K562 (cell line): ENCODE measurements at regions not wholly inside any gene's neighbourhood (a gene's known extent, or its start where the extent isn't known, plus 50 kb on each side); places are given as distances from the start of the nearest gene placed in this dataset.

Experiments
- ATAC-seq: fragments of 200-7000 bp; cut with Tn5 transposase; 3 replicates; pipeline ENCODE4 v1.9.1; 2020; ENCODE audit warnings: moderate library complexity
- BruUV-seq: library from RNA; stranded (reverse); fragments of 400-500 nt; replicated peaks from 2 replicates; lab custom pipeline; 2021; lab: Mats Ljungman, UMichigan
- CTCF ChIA-PET: fragments of 300-600 bp; formaldehyde crosslinking; extraction: SDS; loops from one replicate; lab custom pipeline; 2021; ENCODE audit warnings: low intra/inter-chr PET ratio; lab: Yijun Ruan, JAX
- POLR2A ChIA-PET: fragments of 300-600, 350-650 bp; sonication (Branson Sonifier 250); formaldehyde crosslinking; extraction: SDS; loops from one replicate; lab custom pipeline; 2021; ENCODE audit warnings: antibody characterized with exemption, inconsistent platforms; lab: Yijun Ruan, JAX
- DNase-seq, 4 experiments: peaks; one replicate each; pipeline versions ENCODE4 v3.0.0 to v3.0.0-alpha.2; 2011 to 2018; ENCODE audit warnings: low spot score in 3 of 4, mixed read lengths in 3 of 4; ENCODE audit errors: extremely low read depth in 1 of 4
- FAIRE-seq: peaks from 2 replicates; lab custom pipeline; 2011; peaks lifted over from hg19 to GRCh38; lab: Jason Lieb, UNC
- H2AFZ ChIP-seq: 2 replicates; pipeline ENCODE4 v1.6.0; 2011; ENCODE audit warnings: low read depth, low read length, control low read depth, inconsistent platforms
- H3K27ac ChIP-seq: fragments of 200-600 bp; 3 replicates; pipeline ENCODE4 v1.8.0; 2011; ENCODE audit warnings: low read depth, mild to moderate bottlenecking, control low read depth, inconsistent platforms, low read length, moderate library complexity, mixed read lengths; ENCODE audit errors: extremely low read depth
- H3K27me3 ChIP-seq, 2 experiments: fragments of 300-600 bp in 1 of 2; 2 replicates in 1 of 2; 3 replicates in 1 of 2; pipeline versions ENCODE4 v1.6.0 to v1.8.0; 2011; ENCODE audit warnings: inconsistent platforms in 2 of 2, low read length in 2 of 2, mild to moderate bottlenecking in 1 of 2, mixed read lengths in 1 of 2, moderate library complexity in 1 of 2; ENCODE audit not compliant: control insufficient read depth in 2 of 2, insufficient read depth in 2 of 2
- H3K36me3 ChIP-seq: fragments of 300-600 bp; 3 replicates; pipeline ENCODE4 v1.8.0; 2011; ENCODE audit warnings: mild to moderate bottlenecking, low read length, inconsistent platforms; ENCODE audit not compliant: control insufficient read depth, insufficient read depth
- H3K4me1 ChIP-seq, 2 experiments: fragments of 200-600 bp in 1 of 2; replicated peaks in 1 of 2; 2 replicates in 1 of 2; 3 replicates in 1 of 2; pipeline versions ENCODE4 v1.5.1 to v1.8.0; 2011; ENCODE audit warnings: inconsistent platforms in 2 of 2, low read length in 2 of 2, mild to moderate bottlenecking in 1 of 2, mixed read lengths in 1 of 2, moderate library complexity in 1 of 2; ENCODE audit not compliant: control insufficient read depth in 2 of 2, insufficient read depth in 2 of 2
- H3K4me2 ChIP-seq: 2 replicates; pipeline ENCODE4 v1.6.1; 2011; ENCODE audit warnings: low read length, control low read depth, inconsistent platforms, mixed read lengths; ENCODE audit not compliant: insufficient read depth
- H3K4me3 ChIP-seq: fragments of 200-600 bp; sonication (generic), shearing (Covaris generic); 2 replicates; pipeline ENCODE4 v1.5.1; 2016; ENCODE audit warnings: control low read depth, inconsistent platforms
- H3K79me2 ChIP-seq: fragments of 200-600 bp; 3 replicates; pipeline ENCODE4 v1.8.0; 2011; ENCODE audit warnings: low read length, inconsistent platforms; ENCODE audit not compliant: control insufficient read depth, insufficient read depth
- H3K9ac ChIP-seq, 2 experiments: 2 replicates each; pipeline versions ENCODE4 v1.6.0 to v1.6.1; 2011; ENCODE audit warnings: low read depth in 2 of 2, low read length in 2 of 2, control low read depth in 1 of 2, inconsistent platforms in 1 of 2, mild to moderate bottlenecking in 1 of 2, mixed read lengths in 1 of 2; ENCODE audit not compliant: insufficient read depth in 1 of 2
- H3K9me1 ChIP-seq: one replicate; pipeline ENCODE4 v1.6.0; 2011; ENCODE audit warnings: inconsistent platforms, mild to moderate bottlenecking, low read length, moderate library complexity; ENCODE audit not compliant: control insufficient read depth, insufficient read depth
- H3K9me3 ChIP-seq: replicated peaks from 2 replicates; pipeline ENCODE4 v1.5.1; 2011; ENCODE audit warnings: low read depth, low read length, inconsistent platforms; ENCODE audit not compliant: control insufficient read depth, insufficient read depth
- H4K20me1 ChIP-seq: replicated peaks from 2 replicates; pipeline ENCODE4 v1.6.1; 2011; ENCODE audit warnings: low read length, inconsistent platforms, mixed read lengths; ENCODE audit not compliant: control insufficient read depth, insufficient read depth
- BMI1 ChIP-seq: fragments of 150-350 bp; IDR thresholded peaks from 2 replicates; pipeline ENCODE4 v1.6.1; 2014; ENCODE audit warnings: low read length
- ELF1 ChIP-seq: fragments of 200-800 bp; sonication (Bioruptor generic); IDR thresholded peaks from 2 replicates; pipeline ENCODE4 v1.6.1; 2016; ENCODE audit warnings: missing genetic modification characterization, missing compliant biosample characterization
- FOXA3 ChIP-seq, 2 experiments: fragments of 450-650 bp in 1 of 2; sonication (generic) in 1 of 2; formaldehyde crosslinking; IDR thresholded peaks in 1 of 2; conservative IDR thresholded peaks in 1 of 2; 2 replicates each; pipeline versions ENCODE4 v1.4.0 to v1.8.0; 2020 to 2022; ENCODE audit warnings: mild to moderate bottlenecking in 2 of 2, missing genetic modification reagents in 1 of 2
- HMGN3 ChIP-seq: IDR thresholded peaks from 2 replicates; pipeline ENCODE4 v1.6.1; 2011; ENCODE audit warnings: borderline replicate concordance, low read depth, mild to moderate bottlenecking, mixed read lengths, low read length; ENCODE audit not compliant: insufficient read length; ENCODE audit errors: extremely low read depth
- HNRNPLL ChIP-seq: fragments of 200-400 bp; formaldehyde crosslinking; IDR thresholded peaks from 2 replicates; pipeline ENCODE4 v1.6.1; 2017; ENCODE audit warnings: low read length, low read depth, mild to moderate bottlenecking; ENCODE audit not compliant: poor library complexity, severe bottlenecking
- NEUROD1 ChIP-seq: fragments of 150-350 bp; IDR thresholded peaks from 2 replicates; pipeline ENCODE4 v1.6.1; 2014; ENCODE audit warnings: borderline replicate concordance, low read length, low read depth; ENCODE audit not compliant: partially characterized antibody
- NRF1 ChIP-seq, 2 experiments: fragments of 450-650 bp; IDR thresholded peaks in 1 of 2; conservative IDR thresholded peaks in 1 of 2; 2 replicates each; pipeline ENCODE4 v1.6.1; 2014; ENCODE audit warnings: mild to moderate bottlenecking in 2 of 2
- POLR3A ChIP-seq: IDR thresholded peaks from 2 replicates; pipeline ENCODE4 v1.6.1; 2011; ENCODE audit warnings: borderline replicate concordance, mild to moderate bottlenecking, moderate library complexity; ENCODE audit not compliant: insufficient read length, insufficient read depth; ENCODE audit errors: extremely low read depth
- ZBED1 ChIP-seq: IDR thresholded peaks from 2 replicates; pipeline ENCODE4 v1.6.1; 2014
- ZBTB5 ChIP-seq: fragments of 450-650 bp; IDR thresholded peaks from 2 replicates; pipeline ENCODE4 v1.6.1; 2017; ENCODE audit warnings: antibody characterized with exemption
- ZNF57 ChIP-seq: fragments of 450-650 bp; formaldehyde crosslinking; IDR thresholded peaks from 2 replicates; pipeline ENCODE4 v1.4.0; 2020; ENCODE audit warnings: mild to moderate bottlenecking, moderate library complexity
- ZNF717 ChIP-seq: fragments of 250-450 bp; sonication (Bioruptor Pico); IDR thresholded peaks from 2 replicates; pipeline ENCODE4 v1.5.0; 2021
- WGBS: fragments of 100-300 bp; shearing (Covaris generic); methylation state at CpG from one replicate; pipeline ENCODE4 v1.1.6; 2016; ENCODE audit warnings: low coverage, mixed read lengths; ENCODE audit not compliant: insufficient coverage; ENCODE audit errors: missing lambda C conversion rate; 5-methylcytosine and 5-hydroxymethylcytosine counted together
- in situ Hi-C: fragments of 300-500 bp; cut with MboI; formaldehyde crosslinking; loops from 4 replicates; pipeline ENCODE4 v1.15.0; 2018; ENCODE audit warnings: inconsistent platforms, mixed read lengths
- intact Hi-C: fragments of 100-400 bp; cut with micrococcal nuclease; formaldehyde crosslinking; loops from 2 replicates; pipeline ENCODE4 v1.14.2; 2022
- TF ChIP-seq, protein P1 (sequence below): sonication (generic); formaldehyde crosslinking; IDR thresholded peaks from 2 replicates; pipeline ENCODE4 v1.8.1; 2023; ENCODE audit warnings: mild to moderate bottlenecking, missing genetic modification reagents

DNA sequence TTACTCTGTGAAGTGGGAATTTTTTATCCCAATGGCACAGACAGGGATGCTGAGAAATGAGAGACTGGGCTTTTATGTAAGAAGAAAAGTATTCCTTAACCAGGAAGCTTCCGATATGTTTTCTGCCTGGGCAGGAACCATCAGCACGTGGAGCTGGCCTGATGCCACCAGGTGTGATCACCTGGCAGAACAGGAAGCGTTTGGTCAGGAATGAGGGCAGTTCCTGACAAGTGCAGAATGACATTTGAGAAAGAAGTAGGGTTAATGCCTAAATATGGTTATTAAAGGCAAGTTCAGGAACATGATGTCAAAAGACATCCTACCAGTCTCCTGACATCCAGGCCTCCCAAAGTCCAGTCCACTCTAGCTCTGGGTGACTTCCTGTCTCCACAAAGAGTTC, 210.3 kb downstream of the NUAK1 start:
- Histone ChIP-seq H3K36me3 (no peaks in the 10 kb centered on the region), H3K27me3 (no peaks in the 10 kb centered on the region), H3K27ac (no peak overlapping the region), H4K20me1 (no peaks in the 10 kb centered on the region), H3K9ac (no peak overlapping the region), H3K4me3 (no peak overlapping the region), H2AFZ (no peak overlapping the region), H3K9me1 (no peaks in the 10 kb centered on the region), H3K4me1 (peaks cover 0 to 17% of the 10 kb centered on the region in 2 experiments; a peak in 3 of 5 replicates), H3K79me2 (no peaks in the 10 kb centered on the region), H3K4me2 (no peak overlapping the region), H3K9me3 (no peaks in the 10 kb centered on the region)
- WGBS, result 14% methylated on average over 3 of the region's 3 CpGs
- ATAC-seq (no peak), DNase-seq (no peak)
- POLR2A ChIA-PET, result no interaction called here
- in situ Hi-C loops (no loop called here), intact Hi-C loops (no loop called here)
- no TSS peak for BruUV-seq
- no peak for TF ChIP-seq HNRNPLL
- TF ChIP-seq ZBED1, result no peak
- TF ChIP-seq, all 486 proteins: peak for 0
- FAIRE-seq, result no peak
- CTCF ChIA-PET, result no interaction called here

- ATAC-seq, result no peak
- DNase-seq, result no peak
- no peak overlapping the region for H3K4me2 ChIP-seq
- FAIRE-seq, result no peak
- no peaks in the 10 kb centered on the region for H3K79me2 ChIP-seq
- no peaks in the 10 kb centered on the region for H3K9me3 ChIP-seq
- in situ Hi-C loops (no loop called here), intact Hi-C loops (no loop called here)
- BruUV-seq, result no TSS peak
- no peak overlapping the region for H3K9ac ChIP-seq
- H2AFZ ChIP-seq, result no peak overlapping the region
- H3K27me3 ChIP-seq, result no peaks in the 10 kb centered on the region
- POLR2A ChIA-PET, result no interaction called here
- H3K4me1 ChIP-seq, result peaks cover 0 to 17% of the 10 kb centered on the region in 2 experiments; a peak in 3 of 5 replicates
- no peaks in the 10 kb centered on the region for H3K9me1 ChIP-seq
- no peak overlapping the region for H3K4me3 ChIP-seq
- 32% methylated on average over 1 of the region's 1 CpG for WGBS
- TF ChIP-seq HMGN3, result no peak
- no peak for TF ChIP-seq POLR3A
- no peak for TF ChIP-seq ZNF717
- TF ChIP-seq ZNF57, result no peak
- TF ChIP-seq NEUROD1, result no peak
- TF ChIP-seq FOXA3 (CRISPR knock-in tag; conservative IDR thresholded peaks at IDR 0.05 in 1 of 2, IDR thresholded peaks at IDR 0.05 in 1 of 2), result no peak
- no peak for TF ChIP-seq ZBTB5
- TF ChIP-seq ELF1 (tag), result no peak
- no peak for TF ChIP-seq BMI1
- TF ChIP-seq, protein P1, sequence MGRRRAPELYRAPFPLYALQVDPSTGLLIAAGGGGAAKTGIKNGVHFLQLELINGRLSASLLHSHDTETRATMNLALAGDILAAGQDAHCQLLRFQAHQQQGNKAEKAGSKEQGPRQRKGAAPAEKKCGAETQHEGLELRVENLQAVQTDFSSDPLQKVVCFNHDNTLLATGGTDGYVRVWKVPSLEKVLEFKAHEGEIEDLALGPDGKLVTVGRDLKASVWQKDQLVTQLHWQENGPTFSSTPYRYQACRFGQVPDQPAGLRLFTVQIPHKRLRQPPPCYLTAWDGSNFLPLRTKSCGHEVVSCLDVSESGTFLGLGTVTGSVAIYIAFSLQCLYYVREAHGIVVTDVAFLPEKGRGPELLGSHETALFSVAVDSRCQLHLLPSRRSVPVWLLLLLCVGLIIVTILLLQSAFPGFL (CRISPR knock-in tag), result no peak
- no peak for TF ChIP-seq NRF1 (conservative IDR thresholded peaks at IDR 0.05 in 1 of 2, IDR thresholded peaks at IDR 0.05 in 1 of 2)
- H3K27ac ChIP-seq, result no peak overlapping the region
- CTCF ChIA-PET, result no interaction called here
- no peaks in the 10 kb centered on the region for H3K36me3 ChIP-seq
- no peaks in the 10 kb centered on the region for H4K20me1 ChIP-seq
Observed at GRCh38 chr12:105929192-105929591, 209.6 kb downstream of the NUAK1 start.
